Right cardiac atrium (tissue), 5 donors: ENCODE measurements at regions not wholly inside any gene's neighbourhood (a gene's known extent, or its start where the extent isn't known, plus 50 kb on each side); places are given as distances from the start of the nearest gene placed in this dataset.
A peak's percentile ranks its signal among the peaks of the same experiment; 100 is the strongest.

ENCODE experiments used
- ATAC-seq, 2 donors: fragments of 200-7000 bp; cut with Tn5 transposase; one replicate each; pipeline versions ENCODE4 v1.8.0 to v1.9.1; 2020; ENCODE audit warnings: moderate library complexity in 2 of 2, mild to moderate bottlenecking in 1 of 2
- DNase-seq, 3 donors: peaks; one replicate each; pipeline ENCODE4 v3.0.0-alpha.2; 2020
- H3K27ac ChIP-seq: one replicate; pipeline ENCODE4 v1.5.1; 2013; ENCODE audit warnings: mild to moderate bottlenecking, low read length, control low read depth, moderate library complexity
- H3K27me3 ChIP-seq: one replicate; pipeline ENCODE4 v1.6.1; 2013; ENCODE audit not compliant: control insufficient read depth, insufficient read depth
- H3K4me1 ChIP-seq: one replicate; pipeline ENCODE4 v1.6.1; 2013; ENCODE audit warnings: low read length; ENCODE audit not compliant: control insufficient read depth, insufficient read depth
- H3K4me3 ChIP-seq: one replicate; pipeline ENCODE4 v1.5.1; 2013; ENCODE audit warnings: low read length, control low read depth
- H3K9me3 ChIP-seq: one replicate; pipeline ENCODE4 v1.6.1; 2013; ENCODE audit warnings: low read length; ENCODE audit not compliant: control insufficient read depth
- WGBS: extraction: QIAGEN DNeasy Blood & Tissue Kit; methylation state at CpG from one replicate; pipeline ENCODE4 v1.1.7; 2013; 5-methylcytosine and 5-hydroxymethylcytosine counted together
- intact Hi-C, 4 donors: fragments of 100-400 bp; cut with DNase I; formaldehyde crosslinking; loops; one replicate each; pipeline versions ENCODE4 v1.11.0 to v1.14.0; 2022 to 2023
- donor health status: healthy with polysubstance abuse.
- donor health status: DM: no; HTN: yes; CAD: no.
- donor health status: DM: no; HTN: no; CAD: no.
- donor health status: DM: no; HTN: yes; CAD: no; lungs with severe emphysema.
- donor health status: DM: yes; HTN: yes; CAD: no.

DNA sequence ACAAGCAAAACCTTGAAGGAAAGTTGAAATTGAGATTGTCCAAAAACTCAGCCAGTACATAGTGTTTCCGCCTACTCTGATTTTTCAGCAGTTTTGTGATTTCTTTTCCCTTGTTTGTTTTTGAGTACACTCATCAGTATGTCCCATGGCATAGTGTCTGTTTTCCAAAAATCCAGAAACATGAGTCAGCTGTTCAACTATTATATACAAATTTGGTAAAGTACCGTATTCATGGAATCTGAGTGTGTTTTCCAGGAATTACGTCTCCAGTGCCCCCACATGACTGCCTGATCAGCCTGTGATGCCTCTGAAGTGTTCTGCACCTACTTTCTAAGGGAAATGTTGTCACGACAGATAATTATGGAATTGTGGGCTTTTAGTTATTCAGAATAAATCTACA is 186.8 kb downstream of the LTN1 start:
- intact Hi-C loops, result no loop called here
- WGBS, result 45% methylated on average over 4 of the region's 4 CpGs
- Histone ChIP-seq H3K4me3 (no peak overlapping the region), H3K4me1 (no peaks in the 10 kb centered on the region), H3K27ac (no peak overlapping the region), H3K27me3 (no peaks in the 10 kb centered on the region), H3K9me3 (peaks cover 2% of the 10 kb centered on the region)
- ATAC-seq, result peak; percentile 26 to 78
- DNase-seq, result no peak

DNA sequence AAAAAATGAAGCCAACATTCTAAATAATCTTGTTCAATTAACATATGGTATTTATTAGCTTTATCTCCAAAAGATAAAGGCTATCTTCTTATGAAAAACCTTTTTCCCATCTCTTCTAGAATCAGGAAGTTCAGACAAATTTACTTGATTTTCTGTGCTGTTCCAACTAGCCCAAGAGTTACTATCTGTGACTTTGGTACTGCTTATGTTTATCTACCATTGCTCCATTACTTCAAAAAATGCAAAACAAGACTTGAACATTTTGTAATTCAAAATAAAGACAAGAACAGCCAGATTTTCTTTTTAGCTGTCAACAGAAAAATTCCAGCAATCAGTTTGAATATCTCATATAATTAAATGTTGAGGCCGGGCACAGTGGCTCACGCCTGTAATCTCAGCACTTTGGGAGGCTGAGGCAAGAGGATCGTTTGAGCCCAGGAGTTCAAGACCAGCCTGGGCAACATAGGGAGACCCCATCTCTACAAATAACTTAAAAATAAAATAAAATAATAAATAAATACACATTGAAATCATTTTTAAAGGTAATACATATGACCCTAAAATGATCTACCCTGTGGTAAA is 188.5 kb downstream of the LTN1 start:
- Histone ChIP-seq H3K4me1 (no peaks in the 10 kb centered on the region), H3K9me3 (peaks cover 2% of the 10 kb centered on the region), H3K27me3 (no peaks in the 10 kb centered on the region), H3K4me3 (no peak overlapping the region), H3K27ac (no peak overlapping the region)
- 66% methylated on average over 3 of the region's 3 CpGs for WGBS
- peak in 1 of 2 donors; percentile 77 for ATAC-seq
- intact Hi-C loops, result no loop called here
- DNase-seq, result peak in 2 of 3 donors; percentile 25 to 72

DNA sequence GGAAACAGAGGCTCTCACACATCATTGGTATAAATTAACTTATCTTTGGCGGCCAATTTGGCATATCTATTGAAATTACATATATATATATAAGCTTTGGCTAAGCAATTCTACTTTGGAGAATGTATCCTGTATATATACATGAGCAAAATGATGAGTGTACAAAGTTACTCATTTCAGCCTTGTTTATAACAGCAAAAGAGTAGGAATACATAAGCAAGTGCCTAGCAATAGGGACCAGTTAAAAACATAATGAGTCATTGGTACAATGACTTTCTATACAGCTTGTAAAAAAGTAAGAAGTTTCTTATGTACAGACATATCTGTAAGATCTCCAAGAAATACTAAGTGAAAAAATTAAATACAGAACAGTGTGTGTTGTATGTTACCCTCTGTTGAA is 190.8 kb downstream of the LTN1 start:
- ATAC-seq (no peak), DNase-seq (no peak)
- intact Hi-C loops, result no loop called here
- Histone ChIP-seq H3K4me1 (no peaks in the 10 kb centered on the region), H3K27me3 (no peaks in the 10 kb centered on the region), H3K4me3 (no peak overlapping the region), H3K27ac (no peak overlapping the region), H3K9me3 (no peaks in the 10 kb centered on the region)
- WGBS, result 96% methylated on average over 1 of the region's 1 CpG

DNA sequence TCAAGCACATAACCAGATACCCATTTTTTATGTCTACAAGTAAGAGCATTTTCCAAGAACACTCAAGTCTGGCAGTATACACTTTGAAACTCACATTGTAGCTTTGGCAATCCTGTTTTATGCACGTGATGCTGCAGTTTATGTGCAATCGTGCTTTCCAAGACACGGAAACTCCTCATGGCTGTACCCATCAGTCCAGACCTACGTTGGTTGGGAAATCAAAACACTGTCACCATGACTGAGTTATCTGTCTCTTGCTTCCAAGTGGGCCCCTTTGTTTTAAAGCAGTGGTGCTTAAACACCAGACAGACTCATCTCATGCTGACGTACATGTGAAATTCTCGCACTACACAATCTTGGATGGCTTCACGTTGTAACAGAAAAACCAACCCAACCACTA is 192.8 kb downstream of the LTN1 start:
- Histone ChIP-seq H3K9me3 (no peaks in the 10 kb centered on the region), H3K4me1 (no peaks in the 10 kb centered on the region), H3K27ac (no peak overlapping the region), H3K4me3 (no peak overlapping the region), H3K27me3 (no peaks in the 10 kb centered on the region)
- DNase-seq, result no peak
- intact Hi-C loops, result loop anchor here in 1 of 4 donors (10.0 kb wide), 1 partner anchor 1095 kb away; no protein-coding TSS in a partner anchor
- ATAC-seq, result no peak
- WGBS, result 93% methylated on average over 7 of the region's 7 CpGs

DNA sequence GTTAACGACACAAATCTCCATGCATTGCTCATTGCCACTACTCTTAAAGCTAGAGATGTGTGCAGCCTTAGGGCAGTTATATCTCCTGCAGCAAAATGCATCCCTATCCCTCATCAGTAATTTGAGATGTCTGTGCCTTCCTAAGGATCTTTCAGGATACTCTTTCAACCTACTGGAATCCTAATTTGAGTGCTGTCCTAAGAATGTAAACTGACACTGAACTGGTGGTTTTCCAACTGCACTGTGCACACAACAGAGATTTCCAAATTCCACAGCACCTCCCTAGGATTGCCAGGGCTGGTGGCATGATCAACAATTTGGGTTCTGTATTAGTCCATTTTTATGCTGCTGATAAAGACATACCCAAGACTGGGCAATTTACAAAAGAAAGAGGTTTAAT is 193.9 kb downstream of the LTN1 start:
- Histone ChIP-seq H3K27me3 (no peaks in the 10 kb centered on the region), H3K4me1 (no peaks in the 10 kb centered on the region), H3K27ac (no peak overlapping the region), H3K4me3 (no peak overlapping the region), H3K9me3 (no peaks in the 10 kb centered on the region)
- ATAC-seq (no peak), DNase-seq (no peak)
- intact Hi-C loops, result loop anchor here in 1 of 4 donors (10.0 kb wide), 1 partner anchor 1094 kb away; no protein-coding TSS in a partner anchor
- WGBS, result 89% methylated on average over 1 of the region's 1 CpG

DNA sequence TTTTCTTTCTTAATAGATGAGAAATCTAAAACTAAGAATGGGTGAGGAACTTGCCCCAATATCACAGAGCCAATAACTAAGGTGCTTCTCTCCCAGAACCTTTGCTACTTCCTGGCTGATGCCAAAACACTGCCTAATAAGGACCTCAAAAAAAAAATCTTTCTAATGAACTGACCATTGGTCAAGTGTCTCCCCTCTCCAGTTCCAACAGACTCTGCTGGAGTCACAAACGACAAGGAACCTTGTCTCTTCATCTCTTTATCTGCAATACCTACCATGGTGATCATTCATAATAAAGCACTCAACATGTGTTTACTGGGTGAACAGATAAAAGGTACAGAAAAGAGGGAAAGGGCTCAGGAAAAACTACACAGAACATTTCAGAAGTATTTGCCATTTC is 197.4 kb downstream of the LTN1 start:
- DNase-seq (no peak), ATAC-seq (no peak)
- no peaks in the 10 kb centered on the region for H3K27me3 ChIP-seq
- WGBS, result 43% methylated on average over 1 of the region's 1 CpG
- no peak overlapping the region for H3K4me3 ChIP-seq
- intact Hi-C loops, result loop anchor here in 1 of 4 donors (10.0 kb wide), 1 partner anchor 1090 kb away; no protein-coding TSS in a partner anchor
- H3K27ac ChIP-seq, result no peak overlapping the region
- peaks cover 1% of the 10 kb centered on the region for H3K4me1 ChIP-seq
- no peaks in the 10 kb centered on the region for H3K9me3 ChIP-seq

DNA sequence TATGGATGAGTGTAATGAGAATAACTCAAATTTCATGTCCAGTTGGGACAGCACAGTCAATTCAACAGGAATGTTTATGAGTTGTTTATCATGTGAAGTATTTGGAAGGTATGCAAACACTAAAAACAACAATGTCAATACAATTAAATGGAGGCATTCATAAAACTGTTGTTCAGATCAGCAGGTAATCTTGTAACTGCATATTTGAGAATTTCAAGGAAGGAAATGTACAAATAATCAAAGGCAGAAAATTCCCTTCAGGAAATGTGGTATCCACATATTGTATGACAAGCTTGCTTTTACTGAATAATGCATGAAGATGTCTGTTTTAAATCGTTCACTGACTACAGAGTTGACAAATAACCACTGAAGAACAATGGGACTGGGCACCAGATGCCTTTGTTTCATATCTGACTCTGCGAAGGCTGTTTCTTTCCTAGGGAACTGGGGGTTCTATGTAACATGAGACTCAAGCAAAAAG is 198.3 kb downstream of the LTN1 start:
- Histone ChIP-seq H3K4me3 (no peak overlapping the region), H3K4me1 (peaks cover 1% of the 10 kb centered on the region), H3K27me3 (no peaks in the 10 kb centered on the region), H3K27ac (no peak overlapping the region), H3K9me3 (no peaks in the 10 kb centered on the region)
- DNase-seq (no peak), ATAC-seq (no peak)
- 53% methylated on average over 2 of the region's 2 CpGs for WGBS
- intact Hi-C loops, result loop anchor here in 1 of 4 donors (5.0 to 10.0 kb wide), 2 partner anchors 47 to 1090 kb away; no protein-coding TSS in a partner anchor

DNA sequence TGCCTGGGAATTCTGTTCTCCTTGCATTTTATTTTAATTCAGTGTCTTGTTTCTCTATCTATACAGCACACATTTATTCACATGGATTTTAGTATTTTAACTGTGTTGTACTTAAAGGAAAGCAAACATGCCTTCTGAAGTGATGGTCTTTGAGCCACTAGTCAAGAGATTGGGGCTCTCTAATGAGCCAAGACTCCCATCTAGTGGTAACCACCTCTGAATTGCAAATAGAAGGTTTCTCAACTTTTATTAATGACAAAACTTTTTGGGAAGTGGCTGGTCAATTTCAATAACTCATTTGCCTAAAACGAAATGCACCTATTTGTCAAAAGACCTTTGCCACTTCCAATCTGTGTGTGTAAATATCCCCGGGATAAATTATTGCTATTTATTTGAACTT is 199.6 kb downstream of the LTN1 start:
- 20% methylated on average over 2 of the region's 2 CpGs for WGBS
- DNase-seq (no peak), ATAC-seq (peak; percentile 39 to 66)
- H3K27ac ChIP-seq, result no peak overlapping the region
- H3K9me3 ChIP-seq, result no peaks in the 10 kb centered on the region
- H3K4me1 ChIP-seq, result peaks cover 1% of the 10 kb centered on the region
- intact Hi-C loops, result loop anchor here in 1 of 4 donors (5.0 to 10.0 kb wide), 2 partner anchors 46 to 1088 kb away; no protein-coding TSS in a partner anchor
- H3K4me3 ChIP-seq, result no peak overlapping the region
- no peaks in the 10 kb centered on the region for H3K27me3 ChIP-seq

DNA sequence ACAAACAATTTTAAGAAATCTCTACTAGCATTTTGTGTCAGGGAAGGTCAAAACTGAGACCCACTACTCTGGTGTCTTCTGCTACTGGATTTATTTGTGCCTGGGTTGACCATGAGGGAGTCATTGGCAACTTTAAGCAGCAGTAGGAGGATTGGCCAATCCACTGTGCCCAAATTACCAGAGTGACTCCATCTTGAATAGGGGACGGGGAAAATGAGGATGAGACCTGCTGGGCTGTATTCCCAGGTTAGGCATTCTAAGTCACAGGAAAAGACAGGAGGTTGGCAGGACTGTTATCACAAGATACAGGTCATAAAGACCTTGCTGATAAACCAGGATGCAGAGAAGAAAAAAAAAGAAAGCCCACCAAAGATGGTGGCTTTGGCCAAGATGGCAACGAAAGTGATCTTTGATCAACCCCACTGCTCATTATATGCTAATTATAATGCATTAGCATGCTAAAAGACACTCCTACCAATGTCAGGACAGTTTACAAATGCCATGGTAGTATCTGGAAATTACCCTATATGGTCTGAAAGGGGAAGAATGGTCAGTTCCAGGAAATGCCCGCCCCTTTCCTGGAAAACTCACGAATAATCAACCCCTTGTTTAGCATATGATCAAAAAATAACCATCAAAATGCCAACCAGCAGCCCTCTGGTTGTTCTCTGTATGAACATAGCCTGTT is 200.9 kb downstream of the LTN1 start:
- DNase-seq (no peak), ATAC-seq (no peak)
- Histone ChIP-seq H3K4me1 (peaks cover 1% of the 10 kb centered on the region), H3K4me3 (no peak overlapping the region), H3K27me3 (no peaks in the 10 kb centered on the region), H3K27ac (no peak overlapping the region), H3K9me3 (no peaks in the 10 kb centered on the region)
- intact Hi-C loops, result loop anchor here in 1 of 4 donors (5.0 to 10.0 kb wide), 2 partner anchors 44 to 1087 kb away; no protein-coding TSS in a partner anchor
- WGBS, result 77% methylated on average over 4 of the region's 4 CpGs

DNA sequence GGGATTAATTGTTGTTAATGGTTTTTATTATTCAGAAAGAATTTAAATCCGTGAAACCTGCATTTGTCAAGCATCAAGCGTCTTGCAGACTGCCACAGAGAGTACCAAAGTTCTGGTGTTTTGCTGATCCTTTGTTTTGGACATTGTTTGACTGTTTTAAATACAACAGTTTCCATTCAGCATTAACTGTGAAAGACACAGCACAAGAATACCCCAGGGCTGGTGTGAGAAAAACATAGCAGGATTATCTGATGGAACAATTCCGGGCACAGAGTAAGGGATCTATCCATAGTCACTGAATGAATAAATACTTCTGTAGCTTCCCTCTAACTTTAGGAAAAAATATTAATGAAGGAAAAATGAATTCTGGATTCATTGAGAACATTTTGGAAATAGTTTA is 202.3 kb downstream of the LTN1 start:
- Histone ChIP-seq H3K4me3 (no peak overlapping the region), H3K27ac (no peak overlapping the region), H3K4me1 (peaks cover 1% of the 10 kb centered on the region), H3K9me3 (no peaks in the 10 kb centered on the region), H3K27me3 (no peaks in the 10 kb centered on the region)
- intact Hi-C loops, result loop anchor here in 1 of 4 donors (5.0 to 10.0 kb wide), 2 partner anchors 43 to 1086 kb away; no protein-coding TSS in a partner anchor
- ATAC-seq (no peak), DNase-seq (no peak)
- 60% methylated on average over 3 of the region's 3 CpGs for WGBS

DNA sequence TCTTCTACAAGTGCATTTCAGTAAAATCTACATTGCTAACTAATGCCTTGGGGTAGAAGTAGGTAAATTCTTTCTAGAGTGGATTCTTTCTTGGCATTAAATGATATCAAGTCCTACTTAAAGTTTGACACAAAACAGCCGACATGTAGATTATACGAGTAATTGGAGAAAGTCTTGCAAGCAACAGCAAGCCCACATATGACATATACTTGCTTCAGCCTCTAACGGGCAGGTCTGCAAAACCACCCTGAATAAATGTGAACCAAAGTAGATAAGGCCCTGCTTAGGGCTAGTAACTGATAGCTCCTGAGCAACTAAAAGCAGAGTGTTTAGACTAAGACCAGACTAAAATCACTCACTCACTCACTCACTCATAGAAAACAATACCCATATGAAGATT is 203.2 kb downstream of the LTN1 start:
- no peak for ATAC-seq
- DNase-seq, result no peak
- no peaks in the 10 kb centered on the region for H3K9me3 ChIP-seq
- intact Hi-C loops, result no loop called here
- WGBS, result 36% methylated on average over 3 of the region's 3 CpGs
- H3K4me3 ChIP-seq, result no peak overlapping the region
- no peaks in the 10 kb centered on the region for H3K27me3 ChIP-seq
- peaks cover 1% of the 10 kb centered on the region for H3K4me1 ChIP-seq
- H3K27ac ChIP-seq, result no peak overlapping the region
